GM12878 (cell line): ENCODE measurements at regions not wholly inside any gene's neighbourhood (a gene's known extent, or its start where the extent isn't known, plus 50 kb on each side); places are given as distances from the start of the nearest gene placed in this dataset.

Experiments
- ATAC-seq: fragments of 200-7000 bp; cut with Tn5 transposase; 3 replicates; pipeline ENCODE4 v1.9.1; 2020; ENCODE audit warnings: mild to moderate bottlenecking, moderate library complexity
- BruUV-seq: library from RNA; stranded (reverse); fragments of 400-500 nt; replicated peaks from 2 replicates; lab custom pipeline; 2021; lab: Mats Ljungman, UMichigan
- CTCF ChIA-PET: fragments of 300-600 bp; sonication (Branson Sonifier 250); formaldehyde crosslinking; extraction: SDS; loops from one replicate; lab custom pipeline; 2021; ENCODE audit warnings: inconsistent platforms; lab: Yijun Ruan, JAX
- POLR2A ChIA-PET: fragments of 350-600 bp; formaldehyde crosslinking; extraction: SDS; loops from one replicate; lab custom pipeline; 2021; ENCODE audit warnings: inconsistent platforms; lab: Charles Lee
- RAD21 ChIA-PET: fragments of 300-600 bp; sonication (Branson Sonifier 250); formaldehyde crosslinking; loops from one replicate; lab custom pipeline; 2023; ENCODE audit warnings: antibody characterized with exemption; ENCODE audit not compliant: unreplicated experiment; lab: Charles Lee
- SMC1A ChIA-PET: fragments of 300-600 bp; sonication (Branson Sonifier 250); formaldehyde crosslinking; loops from one replicate; lab custom pipeline; 2023; ENCODE audit not compliant: unreplicated experiment, uncharacterized antibody; lab: Charles Lee
- DNase-seq: peaks from one replicate; pipeline ENCODE4 v3.0.0-alpha.2; 2011; ENCODE audit warnings: low read depth, low spot score
- FAIRE-seq: peaks from 3 replicates; lab custom pipeline; 2011; peaks lifted over from hg19 to GRCh38; lab: Jason Lieb, UNC
- H2AFZ ChIP-seq: 2 replicates; pipeline ENCODE4 v1.6.0; 2011; ENCODE audit warnings: low read depth, low read length, control low read depth; ENCODE audit not compliant: control insufficient read depth
- H3K27ac ChIP-seq: 2 replicates; pipeline ENCODE4 v1.5.1; 2011; ENCODE audit warnings: control low read depth; ENCODE audit not compliant: control insufficient read depth, insufficient read depth
- H3K27me3 ChIP-seq, 2 experiments: replicated peaks in 1 of 2; 2 replicates each; pipeline versions ENCODE4 v1.6.0 to v1.6.1; 2011; ENCODE audit warnings: low read length in 1 of 2; ENCODE audit not compliant: control insufficient read depth in 2 of 2, insufficient read depth in 2 of 2
- H3K36me3 ChIP-seq, 2 experiments: 2 replicates each; pipeline ENCODE4 v1.5.1; 2011; ENCODE audit warnings: low read length in 1 of 2; ENCODE audit not compliant: control insufficient read depth in 2 of 2, insufficient read depth in 2 of 2
- H3K4me1 ChIP-seq: 2 replicates; pipeline ENCODE4 v1.6.1; 2011; ENCODE audit warnings: mild to moderate bottlenecking, low read length, moderate library complexity, mixed read lengths; ENCODE audit not compliant: control insufficient read depth, insufficient read depth
- H3K4me2 ChIP-seq: 2 replicates; pipeline ENCODE4 v1.6.0; 2011; ENCODE audit warnings: control low read depth; ENCODE audit not compliant: control insufficient read depth, insufficient read depth
- H3K4me3 ChIP-seq: fragments of 200-600 bp; sonication (generic); 2 replicates; pipeline ENCODE4 v1.5.1; 2016
- H3K79me2 ChIP-seq: 2 replicates; pipeline ENCODE4 v1.6.0; 2011; ENCODE audit warnings: low read length; ENCODE audit not compliant: control insufficient read depth, insufficient read depth
- H3K9ac ChIP-seq: 2 replicates; pipeline ENCODE4 v1.8.0; 2011; ENCODE audit warnings: low read length, control low read depth, mixed read lengths; ENCODE audit not compliant: control insufficient read depth, insufficient read depth
- H3K9me3 ChIP-seq: replicated peaks from 3 replicates; pipeline ENCODE4 v1.5.1; 2011; ENCODE audit warnings: mild to moderate bottlenecking, low read length; ENCODE audit not compliant: control insufficient read depth, insufficient read depth
- H4K20me1 ChIP-seq: 2 replicates; pipeline ENCODE4 v1.6.0; 2011; ENCODE audit not compliant: control insufficient read depth, insufficient read depth
- BCL11A ChIP-seq: IDR thresholded peaks from 2 replicates; pipeline ENCODE4 v1.6.1; 2011; ENCODE audit warnings: low read depth, low read length
- IKZF1 ChIP-seq: fragments of 450-650 bp; conservative IDR thresholded peaks from 2 replicates; pipeline ENCODE4 v1.6.1; 2017; ENCODE audit warnings: antibody characterized with exemption, mild to moderate bottlenecking
- PKNOX1 ChIP-seq: fragments of 450-650 bp; IDR thresholded peaks from 2 replicates; pipeline ENCODE4 v1.6.1; 2016; ENCODE audit warnings: mild to moderate bottlenecking
- POLR2A ChIP-seq: IDR thresholded peaks from 2 replicates; pipeline ENCODE4 v1.6.1; 2011; ENCODE audit warnings: low read depth, mild to moderate bottlenecking, low read length
- SKIL ChIP-seq: fragments of 450-650 bp; IDR thresholded peaks from 2 replicates; pipeline ENCODE4 v1.6.1; 2017; ENCODE audit warnings: mild to moderate bottlenecking, low read depth, inconsistent platforms; ENCODE audit not compliant: poor library complexity, severe bottlenecking
- ZBTB4 ChIP-seq: fragments of 450-650 bp; formaldehyde crosslinking; IDR thresholded peaks from 2 replicates; pipeline ENCODE4 v1.4.0; 2022; ENCODE audit warnings: mild to moderate bottlenecking, moderate library complexity
- WGBS: methylation state at CpG from one replicate; pipeline ENCODE4 v1.1.6; 2016; ENCODE audit warnings: low lambda C conversion rate; ENCODE audit not compliant: insufficient replicate concordance, insufficient coverage; ENCODE audit errors: missing lambda C conversion rate; 5-methylcytosine and 5-hydroxymethylcytosine counted together
- in situ Hi-C: fragments of 300-500 bp; cut with MboI; formaldehyde crosslinking; loops from 9 replicates; pipeline ENCODE4 v1.14.3; 2018; ENCODE audit warnings: mixed read lengths
- intact Hi-C: fragments of 100-400 bp; cut with micrococcal nuclease; formaldehyde crosslinking; loops from one replicate; pipeline ENCODE4 v1.14.2; 2022; ENCODE audit not compliant: unreplicated experiment

- H3K4me2 ChIP-seq: no peak overlapping the region
- DNase-seq (no peak), ATAC-seq (no peak), FAIRE-seq (no peak)
- CTCF ChIA-PET: no interaction called here
- in situ Hi-C loops: no loop called here
- no peaks in the 10 kb centered on the region for H3K4me1 ChIP-seq
- H3K36me3 ChIP-seq: no peaks in the 10 kb centered on the region
- RAD21 ChIA-PET: no interaction called here
- H3K9ac ChIP-seq: no peak overlapping the region
- TF ChIP-seq POLR2A (no peak), PKNOX1 (no peak), BCL11A (no peak), IKZF1 (no peak), SKIL (no peak), ZBTB4 (CRISPR knock-in tag) (no peak)
- SMC1A ChIA-PET: no interaction called here
- no peaks in the 10 kb centered on the region for H3K79me2 ChIP-seq
- H4K20me1 ChIP-seq: no peaks in the 10 kb centered on the region
- no peak overlapping the region for H3K4me3 ChIP-seq
- no peaks in the 10 kb centered on the region for H3K9me3 ChIP-seq
- POLR2A ChIA-PET: no interaction called here
- BruUV-seq: no TSS peak
- intact Hi-C loops: no loop called here
- WGBS: 76% methylated on average over 2 of the region's 2 CpGs
- H3K27me3 ChIP-seq: no peaks in the 10 kb centered on the region
- H3K27ac ChIP-seq: no peak overlapping the region
- H2AFZ ChIP-seq: no peak overlapping the region
Observed at GRCh38 chr18:64752707-64753106, 603.8 kb upstream of the LINC00305 start.
